Hindlimb muscle (tissue), 1 donor: ENCODE measurements at regions not wholly inside any gene's neighbourhood (a gene's known extent, or its start where the extent isn't known, plus 50 kb on each side); places are given as distances from the start of the nearest gene placed in this dataset.
"Not testable (repeated sequence)": the region's sequence is repeated elsewhere in the genome, so short reads cannot be mapped to it uniquely, and the experiment has no call there.

Experiments
- DNase-seq: peaks from one replicate; pipeline ENCODE4 v3.0.0-alpha.2; 2013

DNA sequence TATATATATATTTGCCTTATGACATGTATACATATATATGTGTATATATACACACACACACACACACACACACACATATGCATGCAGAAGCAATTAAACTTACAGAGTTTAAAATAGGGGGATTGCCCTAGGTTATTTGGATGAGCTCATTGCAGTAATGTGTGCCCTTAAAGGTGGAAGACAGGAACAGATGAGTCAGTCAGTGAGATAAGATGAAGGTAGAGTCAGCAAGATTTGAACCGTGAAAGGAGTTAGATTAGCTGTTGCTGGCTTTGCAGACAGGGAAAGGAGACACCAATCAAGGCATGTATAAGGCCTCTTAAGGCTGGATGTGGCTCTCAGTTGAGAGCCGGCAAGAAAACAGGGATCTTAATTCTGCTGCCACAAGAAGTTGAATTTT, 902.4 kb upstream of the RAG2 start:
- no peak for DNase-seq

DNA sequence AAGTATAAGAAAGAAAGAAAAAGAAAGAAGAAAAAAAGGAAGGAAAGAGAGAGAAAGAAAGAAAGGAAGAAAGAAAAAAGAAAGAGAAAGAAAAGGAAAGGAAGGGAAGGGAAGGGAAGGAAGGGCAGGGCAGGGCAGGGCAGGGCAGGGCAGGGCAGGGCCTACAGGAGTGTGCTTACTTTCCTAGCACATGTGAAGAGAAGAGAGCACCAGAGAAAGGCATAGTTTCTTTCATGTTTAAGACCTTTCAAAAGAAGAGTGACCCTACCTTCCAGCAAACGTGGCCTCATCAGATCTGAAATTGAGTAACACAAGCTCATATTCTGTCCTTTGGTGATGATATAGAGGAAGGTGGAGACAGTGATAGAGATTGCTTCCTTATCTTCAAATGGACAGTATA, 899.3 kb upstream of the RAG2 start:
- DNase-seq = no peak

DNA sequence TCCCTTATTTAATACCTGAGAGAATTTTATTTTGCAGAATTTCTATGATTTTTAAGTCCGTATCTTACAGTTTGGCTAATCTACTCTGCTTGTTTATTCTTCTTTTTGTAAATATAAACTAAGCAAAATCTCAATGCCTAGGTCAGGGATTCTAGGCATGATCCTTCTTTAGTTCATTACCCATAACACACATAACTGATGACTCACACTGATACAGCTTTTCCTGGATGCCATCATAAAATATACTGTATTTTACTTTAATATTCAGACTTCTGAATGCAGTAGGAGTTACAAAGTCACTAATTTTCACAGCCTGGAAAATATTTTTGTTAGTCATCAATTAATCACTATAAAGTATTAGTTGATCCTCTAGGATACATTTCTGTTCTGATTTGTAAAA, 898.2 kb upstream of the RAG2 start:
- DNase-seq = no peak

DNA sequence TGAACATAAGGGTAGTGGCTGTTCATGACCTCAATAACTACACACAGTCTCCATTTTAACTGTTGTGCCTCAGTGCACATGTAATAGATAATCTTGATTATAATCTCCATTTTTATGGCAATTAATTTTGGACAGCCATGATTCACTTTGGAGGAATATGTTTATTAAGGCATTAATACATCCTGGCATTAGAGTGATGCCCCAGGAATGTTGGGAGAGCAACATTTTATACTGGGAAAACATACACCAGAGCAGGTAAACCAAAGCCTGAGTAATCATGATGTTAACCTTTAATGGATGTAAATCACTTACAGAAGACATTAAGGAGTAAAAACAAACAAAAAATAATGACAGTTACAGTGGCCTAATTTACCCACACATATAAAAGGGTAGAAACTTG, 886.3 kb upstream of the RAG2 start:
- no peak for DNase-seq

DNA sequence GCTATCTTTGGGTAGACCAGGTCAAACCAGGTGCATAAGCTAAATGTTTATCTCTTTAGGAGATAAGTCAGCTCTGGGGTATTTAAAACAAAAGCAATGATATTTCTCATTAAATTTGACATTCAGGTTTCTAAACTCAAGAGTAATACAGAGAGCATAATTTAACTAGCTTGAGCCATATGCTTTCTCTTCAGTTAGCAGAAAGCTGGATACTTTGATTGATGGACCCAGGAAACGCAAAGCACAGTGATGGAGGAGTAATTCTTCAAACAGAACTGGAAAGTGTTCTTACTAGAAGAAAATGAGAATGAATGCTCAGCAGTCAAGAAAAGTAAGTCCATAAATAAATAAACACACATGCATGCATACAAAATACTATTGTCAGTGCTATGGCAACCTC, 885.7 kb upstream of the RAG2 start:
- DNase-seq = no peak

DNA sequence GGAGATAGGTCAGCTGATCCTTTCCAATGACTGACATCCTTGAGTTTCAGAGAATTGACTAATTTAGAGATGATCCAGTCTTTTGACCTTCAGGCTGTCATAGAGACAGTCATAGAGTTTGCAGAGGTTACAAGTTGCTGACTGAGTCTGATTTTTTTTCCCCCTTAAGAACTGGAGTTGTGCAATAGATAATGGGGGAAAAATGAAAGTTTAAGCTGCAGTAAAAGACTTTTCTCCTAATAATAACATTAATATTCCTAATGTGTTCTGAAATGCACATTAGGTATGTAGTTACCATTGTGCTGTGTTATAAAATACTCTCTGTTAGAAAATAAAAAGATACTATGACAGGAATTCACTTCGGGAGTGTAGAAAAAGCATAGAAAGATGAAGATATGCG, 876.9 kb upstream of the RAG2 start:
- DNase-seq = no peak

DNA sequence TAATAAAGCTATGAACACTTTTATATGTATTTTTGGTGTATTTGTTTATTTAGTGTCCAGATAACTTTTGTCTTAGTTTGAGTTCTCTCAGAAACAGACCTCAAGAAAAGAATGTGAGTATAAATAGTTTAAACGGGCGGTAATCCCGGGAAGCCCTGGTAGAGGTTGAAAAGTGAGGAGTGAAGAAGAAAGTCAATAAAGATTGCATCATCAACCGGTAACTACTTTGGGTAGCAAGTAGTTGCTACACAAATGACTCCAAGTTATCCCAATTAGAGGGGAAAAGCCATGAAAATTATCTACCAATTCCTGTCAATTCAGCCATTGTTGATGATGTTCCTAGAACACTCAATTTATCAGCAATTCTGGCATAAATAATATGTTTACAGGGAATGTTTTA, 870.3 kb upstream of the RAG2 start:
- DNase-seq = no peak

DNA sequence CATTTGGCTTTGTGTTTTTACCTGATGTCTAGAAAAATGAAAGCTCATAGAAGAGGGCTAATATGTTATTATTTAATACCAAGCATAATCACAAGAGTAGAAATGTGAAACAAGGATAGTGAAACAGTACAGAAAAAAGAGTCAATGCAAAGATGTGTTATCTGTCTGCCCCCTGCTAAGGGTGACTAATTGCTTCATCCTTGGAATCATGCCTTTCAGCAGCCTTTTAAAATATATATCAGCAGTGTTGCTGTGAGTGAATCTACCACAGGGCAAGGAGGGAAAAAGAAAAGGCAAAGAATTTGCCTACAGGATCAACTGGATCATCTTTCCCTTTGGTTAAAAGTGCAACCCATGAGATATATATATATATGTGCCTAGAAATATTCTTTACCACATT, 867.2 kb upstream of the RAG2 start:
- no peak for DNase-seq

DNA sequence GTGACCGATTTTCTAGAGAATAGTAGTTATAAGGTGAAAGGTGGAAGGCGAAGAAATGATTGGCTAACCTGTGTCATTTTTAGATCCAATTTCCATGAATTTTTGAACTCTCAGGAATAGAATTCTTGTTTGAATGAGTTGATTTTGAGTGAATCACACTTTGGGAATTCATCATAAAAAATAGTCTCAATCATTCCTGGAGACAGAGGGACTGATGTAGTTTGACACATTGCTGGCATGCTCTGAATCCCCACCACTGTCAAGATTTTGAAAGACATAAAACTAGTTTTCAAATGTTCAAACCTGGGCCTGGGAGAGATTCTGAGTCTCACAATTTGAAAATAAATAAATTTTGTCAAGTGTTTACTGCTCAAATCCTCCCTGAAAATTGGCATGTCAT, 861.4 kb upstream of the RAG2 start:
- DNase-seq = no peak

DNA sequence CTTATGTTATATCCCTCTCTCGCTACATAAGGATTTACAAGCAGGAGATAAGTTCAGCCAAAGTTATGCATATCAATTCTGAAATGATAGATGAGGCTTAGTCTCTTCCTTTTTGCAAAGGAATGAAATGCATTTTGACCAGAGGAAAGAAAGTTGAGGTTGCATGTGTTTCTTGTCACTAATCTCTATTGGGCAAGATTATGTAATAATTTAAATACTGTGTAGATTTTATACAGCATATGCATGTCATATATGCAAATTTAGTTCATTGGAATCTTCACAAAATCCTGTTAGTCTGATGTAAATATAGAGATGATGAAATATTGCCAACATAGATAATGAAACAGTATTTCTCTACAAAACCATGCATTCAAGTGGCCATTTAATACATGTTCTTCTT, 858.7 kb upstream of the RAG2 start:
- DNase-seq = no peak

DNA sequence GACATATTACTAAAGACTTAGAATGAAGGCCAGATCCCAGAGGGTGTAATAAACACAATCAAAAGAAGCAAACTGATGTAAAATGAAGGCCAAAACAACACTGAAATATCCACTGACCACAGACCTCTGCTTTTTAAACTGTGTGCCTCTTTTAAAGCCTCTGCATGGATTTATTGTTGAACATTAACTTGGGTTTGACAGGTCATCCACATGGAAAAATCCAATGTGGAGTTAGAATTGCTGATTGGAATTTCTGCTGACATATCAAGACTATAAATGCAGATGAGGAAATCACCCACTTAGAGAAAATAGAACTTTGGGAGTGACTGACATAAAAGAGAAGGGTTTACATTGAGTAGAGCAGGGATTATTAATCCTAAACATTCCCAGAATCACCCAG, 853.9 kb upstream of the RAG2 start:
- no peak for DNase-seq

DNA sequence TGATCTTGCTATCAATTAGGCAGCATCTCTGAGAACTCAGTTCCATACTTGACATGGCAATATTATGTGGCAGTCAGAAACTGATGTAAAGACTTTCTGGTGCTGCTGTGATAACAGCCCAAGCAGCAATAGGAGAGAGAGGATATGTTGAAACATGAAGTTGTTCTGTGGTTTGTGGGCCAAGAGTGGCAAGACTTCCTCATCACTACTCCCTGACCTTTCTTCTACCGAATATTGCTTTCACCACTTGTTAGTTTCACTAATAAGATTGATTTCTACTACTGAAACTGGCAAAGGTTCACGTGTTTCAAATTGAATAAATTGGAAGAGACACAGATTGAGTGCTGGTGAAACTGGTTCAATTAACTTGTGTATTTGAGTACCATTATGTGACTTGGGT, 852.6 kb upstream of the RAG2 start:
- DNase-seq = no peak

DNA sequence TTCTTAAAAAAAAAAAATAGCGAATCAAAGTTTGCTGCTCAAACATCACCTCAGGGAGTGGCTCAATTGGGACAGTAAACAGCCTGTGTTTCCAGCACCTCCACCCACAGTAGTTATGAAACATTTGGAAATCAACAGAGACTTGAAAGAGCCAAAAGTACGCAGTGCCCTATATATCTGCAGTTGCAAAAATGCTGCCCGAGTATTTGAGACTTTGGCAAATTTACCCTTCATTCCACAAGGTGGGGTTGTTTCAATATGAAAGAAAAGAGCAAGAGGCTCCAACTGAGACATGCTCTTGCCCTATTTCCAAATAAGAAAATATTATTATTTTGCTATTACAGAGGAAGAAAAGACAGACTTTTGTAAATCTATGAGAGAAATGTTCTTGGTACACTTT, 851.1 kb upstream of the RAG2 start:
- peak; percentile 14 for DNase-seq

DNA sequence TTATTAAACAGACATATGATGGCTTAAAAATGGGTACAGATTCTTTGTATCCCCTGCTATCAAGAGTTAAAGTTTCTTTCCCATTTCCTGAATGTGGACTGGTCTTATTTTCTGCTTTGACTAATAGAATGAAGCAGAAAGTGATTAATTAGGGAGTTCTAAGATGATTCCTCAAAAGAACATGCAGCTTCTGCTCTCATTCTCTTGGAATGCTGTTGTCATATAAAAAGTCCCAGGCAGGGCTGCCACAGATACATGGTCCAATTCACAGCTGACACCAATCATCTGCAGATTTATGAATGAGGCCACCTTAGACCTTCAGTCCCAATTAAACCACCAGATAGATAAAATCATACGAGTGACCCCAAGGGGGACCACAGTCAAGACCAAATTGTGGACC, 844.5 kb upstream of the RAG2 start:
- DNase-seq = no peak

DNA sequence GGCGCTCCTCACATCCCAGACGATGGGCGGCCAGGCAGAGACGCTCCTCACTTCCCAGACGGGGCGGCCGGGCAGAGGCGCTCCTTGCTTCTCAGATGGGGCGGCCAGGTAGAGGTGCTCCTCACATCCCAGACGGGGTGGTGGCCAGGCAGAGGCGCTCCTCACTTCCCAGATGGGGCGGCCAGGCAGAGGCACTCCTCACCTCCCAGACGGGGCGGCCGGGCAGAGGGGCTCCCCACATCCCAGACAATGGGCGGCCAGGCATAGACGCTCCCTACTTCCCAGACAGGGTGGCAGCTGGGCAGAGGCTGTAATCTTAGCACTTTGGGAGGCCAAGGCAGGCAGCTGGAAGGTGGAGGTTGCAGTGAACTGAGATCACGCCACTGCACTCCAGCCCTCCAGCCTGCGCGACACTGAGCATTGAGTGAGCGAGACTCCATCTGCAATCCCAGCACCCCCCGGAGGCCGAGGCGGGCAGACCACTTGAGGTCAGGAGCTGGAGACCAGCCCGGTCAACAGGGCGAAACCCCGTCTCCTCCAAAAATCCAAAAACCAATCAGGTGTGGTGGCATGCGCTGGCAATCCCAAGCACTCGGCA, 833.7 kb upstream of the RAG2 start:
- not testable (repeated sequence) for DNase-seq

DNA sequence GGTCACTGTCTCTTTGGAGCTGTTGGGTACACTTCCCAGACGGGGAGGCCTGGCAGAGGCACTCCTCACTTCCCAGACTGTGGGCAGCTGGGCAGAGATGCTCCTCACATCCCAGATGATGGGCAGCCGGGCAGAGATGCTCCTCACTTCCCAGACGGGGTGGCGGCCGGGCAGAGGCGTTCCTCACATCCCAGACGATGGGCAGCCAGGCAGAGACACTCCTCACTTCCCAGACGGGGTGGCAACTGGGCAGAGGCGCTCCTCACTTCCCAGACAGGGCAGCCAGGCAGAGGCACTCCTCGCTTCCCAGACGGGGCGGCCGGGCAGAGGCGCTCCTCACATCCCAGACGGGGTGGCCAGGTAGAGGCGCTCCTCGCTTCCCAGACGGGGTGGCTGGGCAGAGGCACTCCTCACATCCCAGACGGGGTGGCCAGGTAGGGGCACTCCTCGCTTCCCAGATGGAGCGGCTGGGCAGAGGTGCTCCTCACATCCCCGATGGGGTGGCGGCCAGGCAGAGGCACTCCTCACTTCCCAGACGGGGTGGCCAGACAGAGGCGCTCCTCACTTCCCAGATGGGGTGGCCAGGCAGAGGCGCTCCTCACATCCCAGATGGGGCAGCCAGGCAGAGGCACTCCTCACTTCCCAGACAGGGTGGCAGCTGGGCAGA, 833.1 kb upstream of the RAG2 start:
- not testable (repeated sequence) for DNase-seq

DNA sequence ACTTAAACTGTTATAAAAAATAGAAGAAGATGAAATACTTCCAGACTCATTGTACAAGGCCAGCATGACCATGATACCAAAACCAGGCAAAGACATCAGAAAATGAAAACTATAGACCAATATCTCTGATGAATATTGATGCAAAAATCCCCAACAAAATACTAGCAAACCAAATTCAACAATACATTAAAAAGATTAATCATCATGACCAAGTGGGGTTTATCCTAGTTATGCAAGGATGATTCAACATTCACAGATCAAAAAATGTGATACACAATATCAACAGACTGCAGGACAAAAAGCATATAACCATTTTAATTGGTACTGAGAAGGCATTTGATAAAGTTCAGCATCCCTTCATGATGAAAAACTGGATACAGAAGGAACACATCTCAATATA, 824.5 kb upstream of the RAG2 start:
- no peak for DNase-seq

DNA sequence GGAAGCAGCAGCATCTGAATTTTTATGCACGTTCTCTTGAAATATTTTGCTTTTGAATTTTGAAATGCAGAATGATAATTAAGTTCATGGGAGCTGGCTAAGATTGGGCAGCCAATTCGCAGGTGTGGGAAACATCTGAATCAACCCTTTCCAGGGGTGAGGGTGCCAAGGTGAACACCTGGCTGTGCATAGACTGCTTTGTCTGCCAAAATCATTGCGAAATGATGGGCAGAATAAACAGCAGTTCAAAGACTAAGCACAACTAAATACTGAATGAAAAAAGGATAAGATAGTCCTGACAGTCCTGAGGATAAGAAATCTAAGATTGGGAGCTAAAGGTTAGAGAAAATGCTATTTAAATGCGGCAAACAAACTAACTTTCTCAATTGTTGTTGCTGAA, 813.3 kb upstream of the RAG2 start:
- no peak for DNase-seq

DNA sequence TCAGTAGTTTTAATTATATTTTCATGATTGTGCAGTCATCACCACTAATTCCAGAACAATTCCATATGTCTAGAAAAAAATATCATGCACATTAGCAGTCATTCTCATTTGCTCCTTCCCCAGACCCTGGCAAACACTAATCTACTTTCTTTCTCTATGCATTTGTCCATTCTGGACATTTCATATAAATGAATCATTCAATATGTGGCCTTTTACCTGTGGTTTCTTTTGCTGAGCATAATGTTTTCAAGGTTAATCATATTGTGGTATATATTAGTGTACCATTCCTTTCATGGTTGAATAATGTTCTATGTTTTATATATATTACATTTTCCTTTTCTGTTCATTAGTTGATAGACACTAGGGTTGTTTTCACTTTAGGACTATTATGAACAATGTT, 811.1 kb upstream of the RAG2 start:
- no peak for DNase-seq

DNA sequence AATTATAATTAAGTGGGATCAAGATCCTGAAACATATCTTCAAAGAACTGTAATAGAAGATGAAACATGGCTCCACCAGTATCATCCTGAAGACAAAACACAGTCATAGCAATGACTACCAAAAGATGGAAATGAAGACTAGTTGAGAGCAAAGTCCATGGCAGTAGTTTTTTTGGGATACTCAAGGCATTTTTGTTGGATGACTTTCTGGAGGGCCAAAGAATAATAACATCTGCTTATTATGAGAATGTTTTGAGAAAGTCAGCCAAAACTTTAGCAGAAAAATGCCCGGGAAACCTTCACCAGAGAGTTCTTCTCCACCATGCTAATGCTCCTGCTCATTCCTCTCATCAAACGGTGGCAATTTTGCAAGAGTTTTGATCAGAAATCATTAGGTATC, 809.4 kb upstream of the RAG2 start:
- DNase-seq = no peak

DNA sequence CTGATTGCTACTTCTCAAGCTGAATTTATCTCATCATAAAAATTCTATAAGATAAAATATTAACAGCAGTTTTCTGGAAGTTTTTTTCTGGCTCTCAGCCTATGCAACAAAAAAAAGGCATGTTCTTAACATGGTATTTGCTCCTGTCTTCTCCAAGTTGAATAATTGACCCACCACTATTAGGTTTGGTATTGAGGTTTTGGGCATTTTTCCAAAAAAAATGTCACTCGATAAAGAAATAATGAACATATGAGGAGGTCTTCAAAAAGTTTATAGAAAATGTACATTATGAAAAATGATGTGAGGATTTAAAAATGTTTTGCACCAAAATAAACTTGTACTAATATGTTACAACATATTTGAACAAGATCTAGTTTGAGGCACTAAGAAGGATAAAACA, 808.6 kb upstream of the RAG2 start:
- no peak for DNase-seq

DNA sequence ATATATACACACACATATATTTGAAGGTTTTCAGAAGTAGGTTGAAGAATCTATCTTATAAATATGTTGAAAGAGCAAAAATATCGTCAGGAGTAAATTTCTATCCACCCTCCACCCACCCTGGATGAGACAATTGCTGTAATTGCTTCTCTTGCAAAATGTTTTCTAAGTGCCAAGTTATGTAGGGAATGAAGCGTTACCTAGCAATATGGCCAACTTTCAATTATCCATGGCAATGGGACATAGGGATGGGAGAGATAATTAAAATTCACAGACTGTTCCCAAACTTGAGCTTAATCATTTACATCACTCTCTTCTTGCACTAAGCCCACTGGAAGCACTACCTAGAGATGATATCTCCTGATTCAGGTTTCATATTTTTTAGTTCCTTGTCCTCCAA, 806.2 kb upstream of the RAG2 start:
- no peak for DNase-seq

DNA sequence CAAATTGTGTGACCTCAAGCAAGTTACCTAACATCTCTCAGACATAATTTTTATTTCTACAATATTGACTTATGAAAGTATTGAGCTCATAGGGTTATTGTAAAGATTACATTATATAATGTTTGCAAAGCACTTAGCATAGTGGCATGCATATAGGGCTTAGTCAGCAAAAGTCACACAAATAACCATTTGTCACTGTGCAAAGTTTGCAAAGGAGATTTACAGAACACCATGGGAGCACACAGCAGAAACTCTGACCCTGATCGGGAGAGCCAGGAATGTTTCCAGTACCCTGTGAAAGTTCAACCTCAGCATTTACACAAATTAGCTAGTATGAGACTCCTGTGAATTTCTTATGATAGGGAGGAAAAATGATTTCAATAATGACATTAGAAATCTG, 804.6 kb upstream of the RAG2 start:
- DNase-seq = no peak

DNA sequence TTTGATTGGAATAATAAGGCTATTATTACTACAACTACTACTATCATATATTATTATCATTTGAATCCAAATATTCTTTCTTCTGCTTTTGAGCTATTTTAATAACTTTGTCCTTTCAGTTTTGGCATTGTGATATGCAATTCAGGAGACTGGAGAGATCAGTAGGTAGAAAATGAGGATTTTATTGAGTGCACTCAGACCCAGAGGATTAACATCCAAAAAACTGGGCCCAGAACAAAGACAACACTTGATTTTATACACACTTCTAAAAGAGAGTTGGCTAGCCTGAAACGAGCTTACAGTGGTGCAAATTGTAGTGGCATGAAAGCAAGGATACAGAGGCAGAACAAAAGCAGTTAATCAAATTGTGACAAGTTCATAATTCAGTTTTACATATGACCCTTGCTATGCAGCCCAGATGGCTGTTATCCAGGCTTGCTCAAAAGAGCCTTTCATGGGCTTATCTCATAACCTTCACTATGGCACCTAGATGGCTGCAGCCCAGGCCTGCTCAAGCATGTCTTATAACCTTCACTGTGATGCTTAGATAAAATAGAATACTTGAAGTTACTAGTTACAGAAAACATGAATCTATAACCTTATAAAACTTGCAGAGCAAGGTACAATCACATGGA, 796.3 kb upstream of the RAG2 start:
- no peak for DNase-seq

DNA sequence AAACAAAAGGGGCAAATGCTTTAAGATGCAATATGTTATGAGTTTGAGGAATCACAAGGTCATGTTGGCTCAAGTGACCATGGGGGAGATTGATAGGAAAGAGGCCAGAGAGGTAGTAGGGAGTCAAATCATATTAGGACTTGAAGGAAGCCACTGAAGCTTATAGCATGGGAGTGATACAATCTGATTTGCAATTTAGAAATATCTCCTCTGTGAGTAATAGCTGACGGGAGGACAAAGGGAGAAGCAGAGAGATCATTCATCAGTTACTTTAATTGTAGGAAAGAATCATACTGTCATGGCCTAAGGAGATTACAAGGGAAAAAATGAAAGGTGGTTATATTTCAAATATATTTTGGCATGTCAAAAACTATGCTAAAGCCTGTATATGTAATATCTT, 793.6 kb upstream of the RAG2 start:
- no peak for DNase-seq
